Upper lobe of left lung (tissue), 4 donors: ENCODE measurements at regions not wholly inside any gene's neighbourhood (a gene's known extent, or its start where the extent isn't known, plus 50 kb on each side); places are given as distances from the start of the nearest gene placed in this dataset.

Experiments
- CTCF ChIP-seq, 6 experiments: fragments of 450-650 bp in 4 of 6; fragments of 200-600 bp in 2 of 6; sonication (generic) in 2 of 6; IDR thresholded peaks; one replicate each; pipeline ENCODE4 v1.5.1; 2016 to 2019; ENCODE audit warnings: antibody characterized with exemption in 6 of 6
- POLR2A ChIP-seq, 4 donors: fragments of 450-650 bp; IDR thresholded peaks; one replicate each; pipeline ENCODE4 v1.5.1; 2016 to 2017; ENCODE audit warnings: antibody characterized with exemption in 4 of 4, mild to moderate bottlenecking in 2 of 4

DNA sequence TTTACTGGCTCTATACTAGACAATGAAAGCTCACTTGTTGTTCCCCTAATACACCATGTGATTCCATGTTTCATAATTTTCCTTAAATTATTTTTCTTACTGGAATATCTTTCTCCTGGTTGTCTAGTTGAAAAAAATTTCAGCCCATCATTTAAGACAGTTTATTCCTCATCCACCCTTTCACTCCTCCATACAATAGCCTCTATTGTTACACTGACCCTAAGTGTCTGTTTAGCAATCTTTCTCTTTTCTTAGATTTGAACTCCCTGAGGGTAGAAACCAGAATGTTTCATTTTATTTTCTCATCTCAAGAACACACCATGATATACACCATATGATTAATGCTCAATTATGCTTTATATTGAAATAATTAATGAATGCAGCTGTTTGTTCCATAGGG lies 413.4 kb upstream of the ITGA1 start:
- no peak for TF ChIP-seq CTCF (IDR thresholded peaks at IDR 0.05)
- no peak for TF ChIP-seq POLR2A (IDR thresholded peaks at IDR 0.05)
